PC-9 (cell line): ENCODE measurements at regions not wholly inside any gene's neighbourhood (a gene's known extent, or its start where the extent isn't known, plus 50 kb on each side); places are given as distances from the start of the nearest gene placed in this dataset.
"Not testable (repeated sequence)": the region's sequence is repeated elsewhere in the genome, so short reads cannot be mapped to it uniquely, and the experiment has no call there.

Source experiments
- BruUV-seq: library from RNA; stranded (reverse); fragments of 400-500 nt; replicated peaks from 2 replicates; lab custom pipeline; 2021; lab: Mats Ljungman, UMichigan
- CTCF ChIA-PET: fragments of 300-600 bp; sonication (Branson Sonifier 250); formaldehyde crosslinking; loops from one replicate; lab custom pipeline; 2022; ENCODE audit warnings: antibody characterized with exemption; lab: Charles Lee
- POLR2A ChIA-PET: fragments of 300-600 bp; sonication (Branson Sonifier 250); formaldehyde crosslinking; loops from one replicate; lab custom pipeline; 2022; ENCODE audit warnings: antibody characterized with exemption; ENCODE audit not compliant: unreplicated experiment; lab: Charles Lee
- DNase-seq, 2 experiments: peaks; one replicate each; pipeline versions ENCODE4 v3.0.0 to v3.0.0-alpha.2; 2015 to 2022; ENCODE audit warnings: mixed read lengths in 1 of 2
- H2AFZ ChIP-seq: fragments of 200-600 bp; sonication (generic); 2 replicates; pipeline ENCODE4 v1.8.1; 2017; ENCODE audit warnings: antibody characterized with exemption
- H3F3A ChIP-seq: fragments of 200-600 bp; sonication (generic); 2 replicates; pipeline ENCODE4 v1.8.1; 2017; ENCODE audit warnings: antibody characterized with exemption, mild to moderate bottlenecking, low read depth; ENCODE audit not compliant: insufficient read depth
- H3K27ac ChIP-seq: fragments of 200-600 bp; sonication (generic); 2 replicates; pipeline ENCODE4 v1.6.1; 2016; ENCODE audit warnings: mixed run types
- H3K27me3 ChIP-seq: fragments of 200-600 bp; sonication (generic); 2 replicates; pipeline ENCODE4 v1.6.1; 2016; ENCODE audit warnings: low read depth, mixed run types; ENCODE audit not compliant: insufficient read depth
- H3K36me3 ChIP-seq: fragments of 200-600 bp; sonication (generic); 2 replicates; pipeline ENCODE4 v1.6.1; 2016; ENCODE audit warnings: low read depth, mixed run types
- H3K4me1 ChIP-seq: fragments of 200-600 bp; sonication (generic); replicated peaks from 2 replicates; pipeline ENCODE4 v1.6.1; 2016; ENCODE audit warnings: mixed run types; ENCODE audit not compliant: insufficient read depth
- H3K4me2 ChIP-seq: fragments of 200-600 bp; sonication (generic); 2 replicates; pipeline ENCODE4 v1.6.1; 2017; ENCODE audit warnings: mixed run types
- H3K4me3 ChIP-seq: fragments of 200-600 bp; sonication (generic); 2 replicates; pipeline ENCODE4 v1.6.1; 2016; ENCODE audit warnings: mixed run types
- H3K79me2 ChIP-seq: fragments of 200-600 bp; sonication (generic); 2 replicates; pipeline ENCODE4 v1.6.1; 2017; ENCODE audit warnings: low read depth, mixed run types
- H3K9me2 ChIP-seq: fragments of 200-600 bp; sonication (generic); 2 replicates; pipeline ENCODE4 v1.8.1; 2017; ENCODE audit warnings: mild to moderate bottlenecking; ENCODE audit not compliant: insufficient read depth
- H3K9me3 ChIP-seq: fragments of 200-600 bp; sonication (generic); 2 replicates; pipeline ENCODE4 v1.8.1; 2016; ENCODE audit warnings: low read depth; ENCODE audit not compliant: insufficient read depth
- H4K20me1 ChIP-seq: fragments of 200-600 bp; sonication (generic); 2 replicates; pipeline ENCODE4 v1.8.1; 2017; ENCODE audit not compliant: insufficient read depth
- EZH2 ChIP-seq: fragments of 200-600 bp; sonication (generic); IDR thresholded peaks from 2 replicates; pipeline ENCODE4 v1.8.0; 2017; ENCODE audit warnings: antibody characterized with exemption, low read depth
- intact Hi-C: fragments of 100-400 bp; cut with micrococcal nuclease; formaldehyde crosslinking; loops from one replicate; pipeline ENCODE4 v1.10.0; 2022; ENCODE audit not compliant: unreplicated experiment
- TF ChIP-seq, protein P1 (sequence below): fragments of 200-600 bp; sonication (generic); conservative IDR thresholded peaks from 2 replicates; pipeline ENCODE4 v1.6.1; 2017; ENCODE audit warnings: mixed run types, antibody characterized with exemption, mild to moderate bottlenecking, moderate library complexity

DNA sequence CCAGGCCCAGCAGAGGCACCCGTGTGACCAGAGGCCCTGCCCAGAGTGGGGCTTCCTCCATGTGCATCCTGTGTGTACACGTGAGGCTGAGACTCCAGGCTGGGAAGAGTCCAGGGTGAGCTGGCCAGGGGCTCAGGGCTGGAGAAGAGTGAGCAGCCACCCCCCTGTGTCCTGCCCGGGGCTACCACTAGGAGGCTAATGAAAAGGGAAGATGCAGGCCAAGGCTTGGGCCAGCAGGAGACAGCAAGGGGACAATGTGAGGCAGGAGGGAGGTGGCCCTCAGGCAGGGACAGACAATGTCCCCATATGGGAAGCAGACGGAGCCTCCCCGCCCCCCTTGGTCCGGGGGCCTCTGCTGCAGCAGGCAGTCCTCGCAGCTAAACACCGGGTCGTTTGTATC, 102.0 kb downstream of the HIF1AN start:
- no peaks in the 10 kb centered on the region for H3K9me2 ChIP-seq
- no peak overlapping the region for H2AFZ ChIP-seq
- no peak overlapping the region for H3K27ac ChIP-seq
- H3K4me3 ChIP-seq, result no peak overlapping the region
- intact Hi-C loops, result no loop called here
- H3F3A ChIP-seq, result no peaks in the 10 kb centered on the region
- CTCF ChIA-PET, result interaction anchor here (0.8 kb wide), 1 partner anchor 240 kb away, joined by 4 read pairs; no protein-coding TSS in a partner anchor
- H3K36me3 ChIP-seq, result no peaks in the 10 kb centered on the region
- no peaks in the 10 kb centered on the region for H4K20me1 ChIP-seq
- no peaks in the 10 kb centered on the region for H3K9me3 ChIP-seq
- no peak overlapping the region for H3K4me2 ChIP-seq
- DNase-seq, result peak in 1 of 2 experiments; percentile 1
- no TSS peak for BruUV-seq
- POLR2A ChIA-PET, result no interaction called here
- H3K79me2 ChIP-seq, result no peaks in the 10 kb centered on the region
- TF ChIP-seq, protein P1, sequence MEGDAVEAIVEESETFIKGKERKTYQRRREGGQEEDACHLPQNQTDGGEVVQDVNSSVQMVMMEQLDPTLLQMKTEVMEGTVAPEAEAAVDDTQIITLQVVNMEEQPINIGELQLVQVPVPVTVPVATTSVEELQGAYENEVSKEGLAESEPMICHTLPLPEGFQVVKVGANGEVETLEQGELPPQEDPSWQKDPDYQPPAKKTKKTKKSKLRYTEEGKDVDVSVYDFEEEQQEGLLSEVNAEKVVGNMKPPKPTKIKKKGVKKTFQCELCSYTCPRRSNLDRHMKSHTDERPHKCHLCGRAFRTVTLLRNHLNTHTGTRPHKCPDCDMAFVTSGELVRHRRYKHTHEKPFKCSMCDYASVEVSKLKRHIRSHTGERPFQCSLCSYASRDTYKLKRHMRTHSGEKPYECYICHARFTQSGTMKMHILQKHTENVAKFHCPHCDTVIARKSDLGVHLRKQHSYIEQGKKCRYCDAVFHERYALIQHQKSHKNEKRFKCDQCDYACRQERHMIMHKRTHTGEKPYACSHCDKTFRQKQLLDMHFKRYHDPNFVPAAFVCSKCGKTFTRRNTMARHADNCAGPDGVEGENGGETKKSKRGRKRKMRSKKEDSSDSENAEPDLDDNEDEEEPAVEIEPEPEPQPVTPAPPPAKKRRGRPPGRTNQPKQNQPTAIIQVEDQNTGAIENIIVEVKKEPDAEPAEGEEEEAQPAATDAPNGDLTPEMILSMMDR, result peak; percentile 38; the same call in 1 of the 2 replicates
- no peak for TF ChIP-seq EZH2
- H3K4me1 ChIP-seq, result no peaks in the 10 kb centered on the region
- peaks cover 73% of the 10 kb centered on the region for H3K27me3 ChIP-seq

DNA sequence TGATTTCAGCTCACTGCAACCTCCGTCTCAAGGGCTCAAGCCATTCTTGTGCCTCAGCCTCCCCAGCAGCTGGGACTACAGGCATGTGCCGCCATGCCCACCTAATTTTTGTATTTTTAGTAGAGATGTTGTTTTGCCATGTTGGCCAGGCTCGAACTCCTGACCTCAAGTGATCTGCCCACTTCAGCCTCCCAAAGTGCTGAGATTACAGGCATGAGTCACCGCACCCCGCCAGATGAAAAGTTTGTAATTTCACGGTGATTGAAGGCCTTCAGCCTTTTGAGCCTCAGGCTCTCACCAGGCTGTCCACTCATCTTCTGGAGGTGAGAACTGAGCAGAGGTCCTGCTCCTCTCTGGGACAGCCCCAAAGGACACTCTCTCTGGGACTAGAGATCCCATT, 103.2 kb downstream of the HIF1AN start:
- H3K4me1 ChIP-seq, H3K36me3 ChIP-seq, BruUV-seq, CTCF ChIA-PET, DNase-seq, H3K9me3 ChIP-seq, H3K9me2 ChIP-seq, intact Hi-C loops, H3K4me2 ChIP-seq, H3K4me3 ChIP-seq, H4K20me1 ChIP-seq, POLR2A ChIA-PET, H3K79me2 ChIP-seq, H2AFZ ChIP-seq, H3K27ac ChIP-seq, H3F3A ChIP-seq: not testable (repeated sequence)
- peaks cover 72% of the 10 kb centered on the region for H3K27me3 ChIP-seq

DNA sequence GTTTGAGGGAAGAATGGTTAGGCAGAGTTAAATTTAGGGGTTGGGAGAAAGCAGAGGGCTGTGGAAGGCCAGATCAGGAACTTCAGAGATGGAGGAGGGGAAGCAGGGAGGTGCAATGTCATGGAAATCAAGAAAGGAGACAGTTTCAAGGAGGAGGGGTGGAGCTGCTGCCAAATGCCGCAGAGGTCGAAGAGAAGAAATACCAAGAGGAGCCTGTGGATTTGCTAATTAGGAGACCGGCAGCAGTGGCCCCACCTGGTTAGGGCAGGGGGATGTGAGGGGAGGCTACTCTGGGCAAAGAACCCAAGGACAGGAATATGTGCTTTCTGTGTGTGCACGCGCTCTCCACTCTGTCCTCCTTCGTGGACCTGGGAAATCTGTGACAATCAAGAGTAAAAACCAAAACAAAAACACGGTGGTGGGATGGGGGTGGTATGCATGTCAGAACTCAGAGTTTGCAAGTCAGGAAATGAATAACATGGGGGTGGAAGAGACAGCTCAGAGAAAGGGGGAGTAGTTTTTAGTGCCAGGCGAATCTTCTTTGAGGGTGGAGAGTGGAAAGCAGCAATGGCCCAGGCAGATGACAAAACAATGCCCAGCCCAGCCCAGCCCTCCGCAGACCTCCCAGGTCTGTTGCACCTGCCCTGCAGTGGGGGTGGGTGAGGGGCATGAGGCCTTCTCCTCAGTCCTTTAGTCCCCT, 102.9 kb upstream of the PAX2 start:
- Histone ChIP-seq H3K4me3 (no peak overlapping the region), H3K36me3 (no peaks in the 10 kb centered on the region), H3K9me2 (no peaks in the 10 kb centered on the region), H3K4me1 (no peaks in the 10 kb centered on the region), H3F3A (no peaks in the 10 kb centered on the region), H4K20me1 (no peaks in the 10 kb centered on the region), H3K79me2 (no peaks in the 10 kb centered on the region), H3K4me2 (no peak overlapping the region), H3K27me3 (peaks cover 58% of the 10 kb centered on the region), H3K9me3 (no peaks in the 10 kb centered on the region), H3K27ac (no peak overlapping the region), H2AFZ (no peak overlapping the region)
- CTCF ChIA-PET, result no interaction called here
- BruUV-seq, result no TSS peak
- no peak for DNase-seq
- POLR2A ChIA-PET, result no interaction called here
- intact Hi-C loops, result no loop called here
- no peak for TF ChIP-seq EZH2
- TF ChIP-seq, protein P1, result no peak

DNA sequence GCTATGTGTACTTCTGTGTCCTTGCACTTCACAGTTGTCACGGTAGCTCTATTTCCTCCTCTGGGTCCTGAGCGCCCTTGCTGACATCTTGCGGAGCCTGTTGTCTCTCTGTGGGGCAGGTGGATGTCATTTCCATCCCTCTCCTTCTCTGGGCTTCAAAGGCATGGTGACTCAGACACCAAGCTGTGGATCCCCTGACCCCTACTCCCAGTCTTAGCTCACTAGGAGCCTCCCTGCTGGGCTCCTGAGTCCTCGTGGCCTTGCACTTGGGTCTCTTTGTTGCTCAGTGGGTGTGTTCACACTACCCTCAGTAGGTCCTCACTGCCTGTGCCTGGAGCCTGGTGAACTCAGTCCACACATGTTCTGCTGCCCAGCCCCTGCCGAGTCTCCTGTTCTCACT, 100.3 kb upstream of the PAX2 start:
- ChIA-PET CTCF (no interaction called here), POLR2A (no interaction called here)
- peaks cover 50% of the 10 kb centered on the region for H3K27me3 ChIP-seq
- DNase-seq, result no peak
- no peak overlapping the region for H3K4me2 ChIP-seq
- no peak overlapping the region for H3K4me3 ChIP-seq
- H3K4me1 ChIP-seq, result no peaks in the 10 kb centered on the region
- no peaks in the 10 kb centered on the region for H4K20me1 ChIP-seq
- BruUV-seq, result no TSS peak
- H3K79me2 ChIP-seq, result no peaks in the 10 kb centered on the region
- H3F3A ChIP-seq, result no peaks in the 10 kb centered on the region
- H3K9me3 ChIP-seq, result no peaks in the 10 kb centered on the region
- no peak overlapping the region for H3K27ac ChIP-seq
- H3K36me3 ChIP-seq, result no peaks in the 10 kb centered on the region
- TF ChIP-seq, protein P1, result no peak
- no peak for TF ChIP-seq EZH2
- no peaks in the 10 kb centered on the region for H3K9me2 ChIP-seq
- H2AFZ ChIP-seq, result no peak overlapping the region
- intact Hi-C loops, result no loop called here
